ENCODE measurements at regions not wholly inside any gene's neighbourhood (a gene's known extent, or its start where the extent isn't known, plus 50 kb on each side); places are given as distances from the start of the nearest gene placed in this dataset.
"Not testable (repeated sequence)": the region's sequence is repeated elsewhere in the genome, so short reads cannot be mapped to it uniquely, and the experiment has no call there.

DNA sequence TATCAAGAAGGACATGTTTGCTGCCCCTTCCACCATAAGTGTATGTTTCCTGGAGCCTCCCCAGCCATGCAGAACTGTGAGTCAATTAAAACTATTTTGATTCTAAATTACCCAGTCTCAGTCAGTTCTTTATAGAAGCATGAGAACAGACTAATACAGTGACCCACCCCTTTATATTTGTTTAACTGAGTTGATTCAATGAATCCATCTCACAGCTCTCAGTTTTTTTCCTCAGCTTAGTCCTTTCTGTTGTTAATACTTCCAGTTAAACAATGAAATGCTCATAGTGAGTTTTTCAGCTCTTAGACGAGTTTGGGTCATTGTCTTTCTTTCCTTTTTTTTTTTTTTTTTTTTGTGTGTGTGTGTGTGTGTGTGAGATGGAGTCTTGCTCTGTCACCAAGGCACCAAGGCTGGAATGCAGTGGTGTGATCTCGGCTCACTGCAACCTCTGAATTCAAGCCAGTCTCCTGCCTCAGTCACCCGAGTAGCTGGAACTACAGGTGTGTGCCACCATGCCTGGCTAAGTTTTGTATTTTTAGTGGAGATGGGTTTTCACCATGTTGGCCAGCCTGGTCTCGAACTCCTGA lies 417.9 kb upstream of the ZNG1F start:
- DNase-seq: not testable (repeated sequence)

GRCh38 chr9:41565572-41565971 lies 376.5 kb upstream of the ZNG1F start:
- DNase-seq: not testable (repeated sequence)
